Lower leg skin (tissue), 3 donors: ENCODE measurements at regions not wholly inside any gene's neighbourhood (a gene's known extent, or its start where the extent isn't known, plus 50 kb on each side); places are given as distances from the start of the nearest gene placed in this dataset.

ENCODE experiments used
- POLR2A ChIP-seq, 2 donors: fragments of 450-650 bp; IDR thresholded peaks; one replicate each; pipeline ENCODE4 v1.6.1; 2016 to 2017; ENCODE audit warnings: antibody characterized with exemption in 2 of 2, mild to moderate bottlenecking in 1 of 2, moderate library complexity in 1 of 2
- TF ChIP-seq, protein P1 (sequence below), 3 donors: fragments of 450-650 bp; IDR thresholded peaks; one replicate each; pipeline ENCODE4 v1.5.1; 2016; ENCODE audit warnings: antibody characterized with exemption in 3 of 3, mild to moderate bottlenecking in 3 of 3, moderate library complexity in 2 of 3

GRCh38 chr15:95948411-95948810, 382.1 kb upstream of the NR2F2 start:
- no peak for TF ChIP-seq POLR2A (IDR thresholded peaks at IDR 0.05)
- TF ChIP-seq, protein P1, sequence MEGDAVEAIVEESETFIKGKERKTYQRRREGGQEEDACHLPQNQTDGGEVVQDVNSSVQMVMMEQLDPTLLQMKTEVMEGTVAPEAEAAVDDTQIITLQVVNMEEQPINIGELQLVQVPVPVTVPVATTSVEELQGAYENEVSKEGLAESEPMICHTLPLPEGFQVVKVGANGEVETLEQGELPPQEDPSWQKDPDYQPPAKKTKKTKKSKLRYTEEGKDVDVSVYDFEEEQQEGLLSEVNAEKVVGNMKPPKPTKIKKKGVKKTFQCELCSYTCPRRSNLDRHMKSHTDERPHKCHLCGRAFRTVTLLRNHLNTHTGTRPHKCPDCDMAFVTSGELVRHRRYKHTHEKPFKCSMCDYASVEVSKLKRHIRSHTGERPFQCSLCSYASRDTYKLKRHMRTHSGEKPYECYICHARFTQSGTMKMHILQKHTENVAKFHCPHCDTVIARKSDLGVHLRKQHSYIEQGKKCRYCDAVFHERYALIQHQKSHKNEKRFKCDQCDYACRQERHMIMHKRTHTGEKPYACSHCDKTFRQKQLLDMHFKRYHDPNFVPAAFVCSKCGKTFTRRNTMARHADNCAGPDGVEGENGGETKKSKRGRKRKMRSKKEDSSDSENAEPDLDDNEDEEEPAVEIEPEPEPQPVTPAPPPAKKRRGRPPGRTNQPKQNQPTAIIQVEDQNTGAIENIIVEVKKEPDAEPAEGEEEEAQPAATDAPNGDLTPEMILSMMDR (IDR thresholded peaks at IDR 0.05) = no peak
